Sigmoid colon (tissue), 6 donors: ENCODE measurements at regions not wholly inside any gene's neighbourhood (a gene's known extent, or its start where the extent isn't known, plus 50 kb on each side); places are given as distances from the start of the nearest gene placed in this dataset.

Experiments used
- DNase-seq: peaks from one replicate; pipeline ENCODE4 v3.0.0-alpha.2; 2019
- H3K27ac ChIP-seq, 4 donors: fragments of 200-600 bp; sonication (generic); one replicate each; pipeline ENCODE4 v1.5.1; 2016 to 2019; ENCODE audit warnings: mild to moderate bottlenecking in 1 of 4
- H3K27me3 ChIP-seq, 3 donors: fragments of 200-600 bp; sonication (generic); one replicate each; pipeline ENCODE4 v1.5.1; 2019; ENCODE audit warnings: mild to moderate bottlenecking in 1 of 3
- H3K36me3 ChIP-seq, 4 donors: fragments of 200-600 bp; sonication (generic); one replicate each; pipeline ENCODE4 v1.5.1; 2016 to 2019
- H3K4me1 ChIP-seq, 4 donors: fragments of 200-600 bp; sonication (generic); one replicate each; pipeline ENCODE4 v1.5.1; 2017 to 2019
- H3K4me3 ChIP-seq, 4 donors: fragments of 200-600 bp; sonication (generic); one replicate each; pipeline ENCODE4 v1.5.1; 2017 to 2019; ENCODE audit warnings: mild to moderate bottlenecking in 2 of 4, moderate library complexity in 1 of 4
- H3K9me3 ChIP-seq, 4 donors: fragments of 200-600 bp in 3 of 4; sonication (generic) in 3 of 4; one replicate each; pipeline versions ENCODE4 v1.5.1 to v1.6.1; 2013 to 2019
- EP300 ChIP-seq, 4 donors: sonication (generic); formaldehyde crosslinking; IDR thresholded peaks; one replicate each; pipeline ENCODE4 v1.6.1; 2017; ENCODE audit warnings: antibody characterized with exemption in 4 of 4
- POLR2A ChIP-seq, 2 donors: fragments of 450-650 bp; IDR thresholded peaks; one replicate each; pipeline ENCODE4 v1.6.1; 2016; ENCODE audit warnings: antibody characterized with exemption in 2 of 2, mild to moderate bottlenecking in 2 of 2, moderate library complexity in 2 of 2
- POLR2AphosphoS5 ChIP-seq, 4 donors: sonication (generic); formaldehyde crosslinking; IDR thresholded peaks; one replicate each; pipeline ENCODE4 v1.6.1; 2017; ENCODE audit warnings: antibody characterized with exemption in 4 of 4
- WGBS, 2 donors: extraction: QIAGEN DNeasy Blood & Tissue Kit; methylation state at CpG; one replicate each; pipeline ENCODE4 v1.1.7; 2013; 5-methylcytosine and 5-hydroxymethylcytosine counted together
- intact Hi-C: fragments of 100-400 bp; cut with DNase I; formaldehyde crosslinking; loops from one replicate; pipeline ENCODE4 v1.15.1; 2023
- TF ChIP-seq, protein P1 (sequence below), 4 experiments: fragments of 450-650 bp in 3 of 4; fragments of 200-600 bp in 1 of 4; IDR thresholded peaks; one replicate each; pipeline ENCODE4 v1.5.1; 2016 to 2019; ENCODE audit warnings: antibody characterized with exemption in 4 of 4, mild to moderate bottlenecking in 3 of 4, moderate library complexity in 2 of 4
- donor health status: healthy with polysubstance abuse.
- donor health status: healthy.

DNA sequence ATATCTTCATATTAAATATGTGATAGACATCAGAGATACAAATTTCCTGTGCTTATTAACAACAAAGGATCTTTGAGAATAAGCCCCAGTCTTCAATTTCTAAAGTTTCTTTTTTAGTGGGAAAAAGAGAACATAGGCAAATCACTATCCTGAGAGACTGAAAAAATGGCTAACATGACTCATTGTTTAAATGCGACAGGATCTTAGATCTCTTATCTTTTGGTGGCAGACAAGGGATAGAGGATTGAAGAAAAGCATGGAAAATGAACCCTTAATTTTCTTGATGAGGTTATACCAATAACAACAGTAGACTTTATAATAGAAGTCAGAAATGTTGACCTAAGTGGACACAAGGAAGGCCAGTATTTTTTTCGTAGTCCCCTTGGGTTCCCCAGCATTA lies 178.6 kb upstream of the MAP3K7 start:
- no peaks in the 10 kb centered on the region for H3K9me3 ChIP-seq
- TF ChIP-seq POLR2AphosphoS5 (IDR thresholded peaks at IDR 0.05) (no peak), POLR2A (IDR thresholded peaks at IDR 0.05) (no peak), EP300 (IDR thresholded peaks at IDR 0.05) (no peak)
- TF ChIP-seq, protein P1, sequence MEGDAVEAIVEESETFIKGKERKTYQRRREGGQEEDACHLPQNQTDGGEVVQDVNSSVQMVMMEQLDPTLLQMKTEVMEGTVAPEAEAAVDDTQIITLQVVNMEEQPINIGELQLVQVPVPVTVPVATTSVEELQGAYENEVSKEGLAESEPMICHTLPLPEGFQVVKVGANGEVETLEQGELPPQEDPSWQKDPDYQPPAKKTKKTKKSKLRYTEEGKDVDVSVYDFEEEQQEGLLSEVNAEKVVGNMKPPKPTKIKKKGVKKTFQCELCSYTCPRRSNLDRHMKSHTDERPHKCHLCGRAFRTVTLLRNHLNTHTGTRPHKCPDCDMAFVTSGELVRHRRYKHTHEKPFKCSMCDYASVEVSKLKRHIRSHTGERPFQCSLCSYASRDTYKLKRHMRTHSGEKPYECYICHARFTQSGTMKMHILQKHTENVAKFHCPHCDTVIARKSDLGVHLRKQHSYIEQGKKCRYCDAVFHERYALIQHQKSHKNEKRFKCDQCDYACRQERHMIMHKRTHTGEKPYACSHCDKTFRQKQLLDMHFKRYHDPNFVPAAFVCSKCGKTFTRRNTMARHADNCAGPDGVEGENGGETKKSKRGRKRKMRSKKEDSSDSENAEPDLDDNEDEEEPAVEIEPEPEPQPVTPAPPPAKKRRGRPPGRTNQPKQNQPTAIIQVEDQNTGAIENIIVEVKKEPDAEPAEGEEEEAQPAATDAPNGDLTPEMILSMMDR (IDR thresholded peaks at IDR 0.05): no peak
- intact Hi-C loops: no loop called here
- DNase-seq: no peak
- no peaks in the 10 kb centered on the region for H3K36me3 ChIP-seq
- no peak overlapping the region for H3K4me3 ChIP-seq
- no peak overlapping the region for H3K27ac ChIP-seq
- no peaks in the 10 kb centered on the region for H3K4me1 ChIP-seq
- H3K27me3 ChIP-seq: no peaks in the 10 kb centered on the region
- 79 to 86% methylated on average over 2 of the region's 2 CpGs for WGBS, 2 donors

DNA sequence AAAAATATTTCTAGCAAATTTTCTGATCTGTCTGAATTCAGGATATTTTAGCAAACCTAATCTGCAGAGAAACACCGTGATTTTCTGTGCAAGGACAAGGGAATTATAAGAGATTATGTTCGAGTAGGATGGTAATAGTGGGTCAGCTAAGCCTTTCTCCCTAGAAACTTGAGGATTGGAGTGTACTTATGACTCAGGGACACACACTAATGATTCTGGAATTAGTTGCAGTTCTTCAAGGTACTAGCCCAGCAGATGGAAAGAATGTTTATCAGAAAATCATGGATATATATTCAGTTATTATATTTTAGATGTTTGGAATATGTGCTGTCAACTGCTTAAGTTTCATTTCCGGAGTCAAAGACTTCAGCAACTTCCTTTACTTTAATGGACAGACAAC lies 177.1 kb upstream of the MAP3K7 start:
- intact Hi-C loops: no loop called here
- TF ChIP-seq POLR2A (IDR thresholded peaks at IDR 0.05): no peak
- TF ChIP-seq, protein P1 (IDR thresholded peaks at IDR 0.05): no peak
- no peak for TF ChIP-seq EP300 (IDR thresholded peaks at IDR 0.05)
- TF ChIP-seq POLR2AphosphoS5 (IDR thresholded peaks at IDR 0.05): no peak
- Histone ChIP-seq H3K9me3 (no peaks in the 10 kb centered on the region), H3K27ac (no peak overlapping the region), H3K4me3 (no peak overlapping the region), H3K36me3 (no peaks in the 10 kb centered on the region), H3K27me3 (no peaks in the 10 kb centered on the region), H3K4me1 (no peaks in the 10 kb centered on the region)
- 76 to 84% methylated on average over 3 of the region's 3 CpGs for WGBS, 2 donors
- no peak for DNase-seq

- intact Hi-C loops: no loop called here
- DNase-seq: no peak
- WGBS, 2 donors: 57 to 76% methylated on average over 3 of the region's 3 CpGs
These were observed 172.8 kb upstream of the MAP3K7 start for GRCh38 chr6:90759664-90760063.

GRCh38 chr6:90758741-90759140 lies 171.9 kb upstream of the MAP3K7 start:
- Histone ChIP-seq H3K9me3 (no peaks in the 10 kb centered on the region), H3K4me3 (no peak overlapping the region), H3K27me3 (no peaks in the 10 kb centered on the region), H3K4me1 (no peaks in the 10 kb centered on the region), H3K27ac (no peak overlapping the region), H3K36me3 (no peaks in the 10 kb centered on the region)
- 35 to 64% methylated on average over 3 of the region's 3 CpGs for WGBS, 2 donors
- no peak for DNase-seq
- TF ChIP-seq POLR2A (IDR thresholded peaks at IDR 0.05) (no peak), POLR2AphosphoS5 (IDR thresholded peaks at IDR 0.05) (no peak), EP300 (IDR thresholded peaks at IDR 0.05) (no peak)
- TF ChIP-seq, protein P1 (IDR thresholded peaks at IDR 0.05): no peak
- intact Hi-C loops: no loop called here

More at GRCh38 chr6:90759664-90760063, 172.8 kb upstream of the MAP3K7 start:
- no peaks in the 10 kb centered on the region for H3K27me3 ChIP-seq
- H3K9me3 ChIP-seq: no peaks in the 10 kb centered on the region
- no peak overlapping the region for H3K4me3 ChIP-seq
- H3K4me1 ChIP-seq: no peaks in the 10 kb centered on the region
- TF ChIP-seq EP300 (IDR thresholded peaks at IDR 0.05): no peak
- H3K27ac ChIP-seq: no peak overlapping the region
- H3K36me3 ChIP-seq: no peaks in the 10 kb centered on the region

DNA sequence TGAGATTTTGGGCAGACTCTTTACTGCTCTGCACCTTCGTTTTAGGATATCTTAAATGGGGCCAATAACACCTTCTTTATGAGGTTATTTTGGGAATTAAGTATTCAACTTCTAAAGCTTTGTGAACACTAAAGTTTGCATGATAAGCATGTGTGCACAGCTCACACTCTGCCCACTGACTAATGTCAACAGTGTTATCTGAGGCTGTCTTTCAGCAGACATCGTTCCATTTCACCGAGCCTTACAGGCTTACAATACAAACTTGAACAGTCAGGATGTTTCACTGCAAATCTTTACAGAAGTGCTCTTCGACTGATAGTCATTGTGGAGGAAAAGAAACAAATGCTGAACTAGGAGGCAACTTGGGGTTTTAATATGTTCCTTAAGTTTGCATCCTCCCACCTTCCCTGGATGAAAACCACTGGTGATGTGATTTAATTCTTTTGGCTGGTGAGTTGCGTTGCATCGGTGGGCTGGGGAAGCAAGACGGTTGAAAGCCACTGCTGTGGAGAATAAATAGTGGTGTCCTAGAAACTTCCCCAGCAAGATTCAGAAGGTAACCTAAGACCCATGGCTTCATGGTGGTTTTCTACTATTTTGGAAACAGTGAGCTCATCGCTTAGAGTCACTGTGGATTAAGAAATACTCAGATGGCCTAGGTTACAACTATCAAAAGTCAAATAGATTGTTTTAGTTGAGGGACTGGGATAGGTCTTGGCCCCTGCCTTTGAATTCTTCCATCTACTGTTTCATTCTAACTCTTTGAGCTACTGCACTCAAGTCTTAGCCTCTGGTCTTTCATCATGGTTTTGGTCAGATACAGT lies 167.2 kb upstream of the MAP3K7 start:
- no peaks in the 10 kb centered on the region for H3K9me3 ChIP-seq
- H3K27ac ChIP-seq: no peak overlapping the region
- TF ChIP-seq, protein P1 (IDR thresholded peaks at IDR 0.05): no peak
- TF ChIP-seq POLR2AphosphoS5 (IDR thresholded peaks at IDR 0.05): no peak
- no peak for TF ChIP-seq EP300 (IDR thresholded peaks at IDR 0.05)
- TF ChIP-seq POLR2A (IDR thresholded peaks at IDR 0.05): no peak
- H3K4me1 ChIP-seq: no peaks in the 10 kb centered on the region
- WGBS, 2 donors: 41 to 70% methylated on average over 8 of the region's 8 CpGs
- no peak overlapping the region for H3K4me3 ChIP-seq
- intact Hi-C loops: no loop called here
- no peaks in the 10 kb centered on the region for H3K27me3 ChIP-seq
- no peak for DNase-seq
- no peaks in the 10 kb centered on the region for H3K36me3 ChIP-seq
